HG03280 (cell line): ENCODE measurements at regions not wholly inside any gene's neighbourhood (a gene's known extent, or its start where the extent isn't known, plus 50 kb on each side); places are given as distances from the start of the nearest gene placed in this dataset.
"Not testable (repeated sequence)": the region's sequence is repeated elsewhere in the genome, so short reads cannot be mapped to it uniquely, and the experiment has no call there.

Source experiments
- ATAC-seq: cut with Tn5 transposase; IDR thresholded peaks from one replicate; pipeline ENCODE4 v1.9.1; 2021; ENCODE audit warnings: mild to moderate bottlenecking, moderate library complexity; ENCODE audit not compliant: unreplicated experiment

GRCh38 chr1:78291418-78291817 is 199.4 kb upstream of the PTGFR start:
- no peak for ATAC-seq

GRCh38 chr1:78291872-78292271 is 198.9 kb upstream of the PTGFR start:
- ATAC-seq = no peak

GRCh38 chr1:78292361-78292760 is 198.4 kb upstream of the PTGFR start:
- ATAC-seq = no peak

- ATAC-seq = no peak
Observed at GRCh38 chr1:78297836-78298235, 192.9 kb upstream of the PTGFR start.

GRCh38 chr1:78298349-78298748 is 192.4 kb upstream of the PTGFR start:
- ATAC-seq = no peak

GRCh38 chr1:78301141-78301540 is 189.6 kb upstream of the PTGFR start:
- no peak for ATAC-seq

- no peak for ATAC-seq
Observed at GRCh38 chr1:78303620-78304019, 187.2 kb upstream of the PTGFR start.

GRCh38 chr1:78304341-78304740 is 186.4 kb upstream of the PTGFR start:
- no peak for ATAC-seq

GRCh38 chr1:78304761-78305160 is 186.0 kb upstream of the PTGFR start:
- no peak for ATAC-seq

GRCh38 chr1:78310261-78310660 is 180.5 kb upstream of the PTGFR start:
- not testable (repeated sequence) for ATAC-seq

GRCh38 chr1:78318011-78318410 is 172.8 kb upstream of the PTGFR start:
- no peak for ATAC-seq

GRCh38 chr1:78319603-78320002 is 171.2 kb upstream of the PTGFR start:
- no peak for ATAC-seq

GRCh38 chr1:78322928-78323680 is 167.7 kb upstream of the PTGFR start:
- ATAC-seq = no peak

GRCh38 chr1:78325293-78325692 is 165.5 kb upstream of the PTGFR start:
- ATAC-seq = no peak

GRCh38 chr1:78329475-78329874 is 161.3 kb upstream of the PTGFR start:
- ATAC-seq = no peak

GRCh38 chr1:78331799-78332198 is 159.0 kb upstream of the PTGFR start:
- no peak for ATAC-seq

- no peak for ATAC-seq
Observed at GRCh38 chr1:78333502-78333901, 157.3 kb upstream of the PTGFR start.

- no peak for ATAC-seq
Observed at GRCh38 chr1:78334114-78334513, 156.7 kb upstream of the PTGFR start.

- no peak for ATAC-seq
Observed at GRCh38 chr1:78334952-78335351, 155.8 kb upstream of the PTGFR start.

- ATAC-seq = not testable (repeated sequence)
Observed at GRCh38 chr1:78336751-78337150, 154.0 kb upstream of the PTGFR start.

GRCh38 chr1:78339490-78339889 is 151.3 kb upstream of the PTGFR start:
- ATAC-seq = no peak

GRCh38 chr1:78340006-78340405 is 150.8 kb upstream of the PTGFR start:
- no peak for ATAC-seq
